ENCODE measurements at regions not wholly inside any gene's neighbourhood (a gene's known extent, or its start where the extent isn't known, plus 50 kb on each side); places are given as distances from the start of the nearest gene placed in this dataset.

- H3K4me3 ChIP-seq (ENCODE audit: low read depth, low read length) = no peak overlapping the region
- ChIA-PET POLR2A (no interaction called here), CTCF (no interaction called here)
- no peak for TF ChIP-seq CTCF (IDR thresholded peaks at IDR 0.05; ENCODE audit: insufficient read depth, low read length, missing control alignments)
- DNase-seq (ENCODE audit: low read depth, low spot score) = no peak
Observed at GRCh38 chr3:180116658-180117057, 79.9 kb upstream of the PEX5L start.

GRCh38 chr3:180117381-180118163, 80.8 kb upstream of the PEX5L start:
- no peak overlapping the region for H3K4me3 ChIP-seq (ENCODE audit: low read depth, low read length)
- no peak for DNase-seq (ENCODE audit: low read depth, low spot score)
- POLR2A ChIA-PET = no interaction called here
- no peak for TF ChIP-seq CTCF (IDR thresholded peaks at IDR 0.05; ENCODE audit: insufficient read depth, low read length, missing control alignments)
- CTCF ChIA-PET = no interaction called here

GRCh38 chr3:180119567-180119966, 82.8 kb upstream of the PEX5L start:
- ChIA-PET POLR2A (no interaction called here), CTCF (no interaction called here)
- no peak for DNase-seq (ENCODE audit: low read depth, low spot score)
- no peak for TF ChIP-seq CTCF (IDR thresholded peaks at IDR 0.05; ENCODE audit: insufficient read depth, low read length, missing control alignments)
- H3K4me3 ChIP-seq (ENCODE audit: low read depth, low read length) = no peak overlapping the region

- DNase-seq (ENCODE audit: low read depth, low spot score) = no peak
- no peak overlapping the region for H3K4me3 ChIP-seq (ENCODE audit: low read depth, low read length)
- no peak for TF ChIP-seq CTCF (IDR thresholded peaks at IDR 0.05; ENCODE audit: insufficient read depth, low read length, missing control alignments)
- POLR2A ChIA-PET = no interaction called here
- CTCF ChIA-PET = no interaction called here
Observed at GRCh38 chr3:180123928-180124327, 87.2 kb upstream of the PEX5L start.

- POLR2A ChIA-PET = no interaction called here
- TF ChIP-seq CTCF (IDR thresholded peaks at IDR 0.05; ENCODE audit: insufficient read depth, low read length, missing control alignments) = no peak
- DNase-seq (ENCODE audit: low read depth, low spot score) = no peak
- H3K4me3 ChIP-seq (ENCODE audit: low read depth, low read length) = no peak overlapping the region
- CTCF ChIA-PET = no interaction called here
Observed at GRCh38 chr3:180131169-180131568, 94.4 kb upstream of the PEX5L start.

- H3K4me3 ChIP-seq (ENCODE audit: low read depth, low read length) = no peak overlapping the region
- no peak for DNase-seq (ENCODE audit: low read depth, low spot score)
- ChIA-PET POLR2A (no interaction called here), CTCF (interaction anchor here (1.6 kb wide), 1 partner anchor 37 kb away, joined by 3 read pairs; no protein-coding TSS in a partner anchor)
- no peak for TF ChIP-seq CTCF (IDR thresholded peaks at IDR 0.05; ENCODE audit: insufficient read depth, low read length, missing control alignments)
Observed at GRCh38 chr3:180135101-180135500, 98.4 kb upstream of the PEX5L start.

Measured in AG04449 (cell line).